ENCODE measurements at regions not wholly inside any gene's neighbourhood (a gene's known extent, or its start where the extent isn't known, plus 50 kb on each side); places are given as distances from the start of the nearest gene placed in this dataset.

DNA sequence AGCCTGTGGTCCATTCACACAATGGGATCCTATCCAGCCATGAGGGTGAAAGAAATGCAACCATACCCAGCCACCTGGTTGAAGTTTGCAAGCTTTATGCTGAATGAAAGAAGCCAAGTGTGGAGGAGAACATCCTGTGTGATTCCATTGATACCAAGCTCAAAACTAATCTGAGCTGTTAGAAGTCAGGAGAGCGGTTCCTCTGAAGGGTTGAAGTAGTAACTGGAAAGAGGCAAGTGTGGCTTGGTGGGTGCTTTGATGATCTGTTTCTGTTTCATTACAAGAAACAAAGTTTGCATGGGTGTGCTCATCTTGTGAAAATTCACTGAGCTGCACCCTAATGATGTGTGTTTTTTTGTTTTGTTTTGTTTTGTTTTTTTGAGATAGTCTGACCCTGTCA is 99.4 kb downstream of the SALL1 start:
- no peak for TF ChIP-seq TCF12 (IDR thresholded peaks at IDR 0.05; ENCODE audit: low read depth, low read length)
- TF ChIP-seq BACH1 (IDR thresholded peaks at IDR 0.05; ENCODE audit: low read length) = no peak
- no peak for TF ChIP-seq ASH2L (IDR thresholded peaks at IDR 0.05; ENCODE audit: low read length)
- TF ChIP-seq CREB1 (IDR thresholded peaks at IDR 0.05) = no peak
- TF ChIP-seq, protein P1, sequence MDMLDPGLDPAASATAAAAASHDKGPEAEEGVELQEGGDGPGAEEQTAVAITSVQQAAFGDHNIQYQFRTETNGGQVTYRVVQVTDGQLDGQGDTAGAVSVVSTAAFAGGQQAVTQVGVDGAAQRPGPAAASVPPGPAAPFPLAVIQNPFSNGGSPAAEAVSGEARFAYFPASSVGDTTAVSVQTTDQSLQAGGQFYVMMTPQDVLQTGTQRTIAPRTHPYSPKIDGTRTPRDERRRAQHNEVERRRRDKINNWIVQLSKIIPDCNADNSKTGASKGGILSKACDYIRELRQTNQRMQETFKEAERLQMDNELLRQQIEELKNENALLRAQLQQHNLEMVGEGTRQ (IDR thresholded peaks at IDR 0.05; ENCODE audit: low read length) = no peak
- TF ChIP-seq SIX5 (IDR thresholded peaks at IDR 0.05; ENCODE audit: low read depth, low read length) = no peak
- TF ChIP-seq PHF8 (conservative IDR thresholded peaks at IDR 0.05; ENCODE audit: low read depth, low read length) = no peak
- TF ChIP-seq SRF (IDR thresholded peaks at IDR 0.05; ENCODE audit: low read depth, low read length) = no peak
- no peak for TF ChIP-seq POLR2AphosphoS5 (IDR thresholded peaks at IDR 0.05; ENCODE audit: low read depth, low read length)
- no peak for TF ChIP-seq GTF2F1 (IDR thresholded peaks at IDR 0.05; ENCODE audit: borderline replicate concordance, low read depth, low read length)
- TF ChIP-seq CEBPB (IDR thresholded peaks at IDR 0.05; ENCODE audit: low read depth, low read length) = no peak
- no peak for TF ChIP-seq RFX5 (IDR thresholded peaks at IDR 0.05; ENCODE audit: borderline replicate concordance, low read depth, low read length)
- no peak for TF ChIP-seq HDAC6 (IDR thresholded peaks at IDR 0.05; ENCODE audit: low read depth, low read length)

More for the DNA sequence above, 99.4 kb downstream of the SALL1 start:
- H3K23me2 ChIP-seq (ENCODE audit: low read depth, low read length) = no peaks in the 10 kb centered on the region
- H3K4ac ChIP-seq (replicated peaks; ENCODE audit: insufficient read length, low read depth, low read length) = no peak overlapping the region
- H3K14ac ChIP-seq (ENCODE audit: insufficient read length) = no peak overlapping the region
- no peaks in the 10 kb centered on the region for H3K27me3 ChIP-seq (replicated peaks in 1 of 4; ENCODE audit: control insufficient read depth in 3 of 4, extremely low read depth in 1 of 4, insufficient read depth in 3 of 4, low read length in 3 of 4)
- no peak for FAIRE-seq
- no peaks in the 10 kb centered on the region for H3K79me2 ChIP-seq (ENCODE audit: control insufficient read depth in 1 of 2, insufficient read depth in 2 of 2, low read length in 2 of 2)
- H4K8ac ChIP-seq (ENCODE audit: extremely low read depth, insufficient read depth, low read length) = no peak overlapping the region
- no peak for DNase-seq (ENCODE audit: low read depth in 1 of 2, low spot score in 2 of 2)
- 93% methylated on average over 1 of the region's 1 CpG; no CpG with 5 or more reads in 1 of the 2 experiments for WGBS, 2 experiments (ENCODE audit: extremely low coverage in 1 of 2, insufficient coverage in 1 of 2, insufficient read length in 1 of 2, insufficient replicate concordance in 2 of 2, low coverage in 1 of 2, low lambda C conversion rate in 2 of 2, missing lambda C conversion rate in 1 of 2)
- H3K27ac ChIP-seq (ENCODE audit: low read depth, low read length) = no peak overlapping the region
- no peak overlapping the region for H2BK15ac ChIP-seq (ENCODE audit: low read length)
- H3K4me1 ChIP-seq (replicated peaks in 1 of 4; ENCODE audit: control insufficient read depth in 3 of 4, insufficient read depth in 4 of 4, low read length in 3 of 4) = 0 out of 7 replicates have a peak, but pooled peaks cover 0 to 3% (median 0%) of the 10 kb centered on the region in 4 experiments
- no peak overlapping the region for H2AK5ac ChIP-seq (ENCODE audit: low read depth, low read length)
- H2BK12ac ChIP-seq (ENCODE audit: low read depth, low read length) = no peak overlapping the region
- H3K23ac ChIP-seq (ENCODE audit: insufficient read length) = no peak overlapping the region
- no peaks in the 10 kb centered on the region for H4K20me1 ChIP-seq (replicated peaks in 1 of 2; ENCODE audit: control insufficient read depth in 1 of 2, insufficient read depth in 2 of 2, low read length in 2 of 2)
- H2BK120ac ChIP-seq (replicated peaks; ENCODE audit: low read depth, low read length) = no peak overlapping the region
- POLR2A ChIA-PET (ENCODE audit: partially characterized antibody) = no interaction called here
- no peak overlapping the region for H2BK5ac ChIP-seq (ENCODE audit: low read depth, low read length)
- H3K4me2 ChIP-seq (ENCODE audit: insufficient read depth in 1 of 2, low read depth in 2 of 2, low read length in 2 of 2) = no peak overlapping the region
- CTCF ChIA-PET (ENCODE audit: partially characterized antibody) = interaction anchor here (0.6 to 3.4 kb wide), 6 partner anchors 10 to 392 kb away, joined by 3 to 13 read pairs (median 6); no protein-coding TSS in a partner anchor
- H2BK20ac ChIP-seq (ENCODE audit: low read length) = no peak overlapping the region
- no peak overlapping the region for H3K4me3 ChIP-seq (ENCODE audit: extremely low read depth in 1 of 4, insufficient read depth in 2 of 4, low read depth in 3 of 4, low read length in 4 of 4)
- H3K9me3 ChIP-seq (ENCODE audit: insufficient read depth in 2 of 2, low read depth in 1 of 2, low read length in 1 of 2) = no peaks in the 10 kb centered on the region
- H3K9ac ChIP-seq (replicated peaks in 1 of 4; ENCODE audit: extremely low read depth in 1 of 4, low read depth in 3 of 4, low read length in 3 of 4) = no peak overlapping the region
- H2AFZ ChIP-seq (ENCODE audit: low read length) = no peak overlapping the region
- H3K36me3 ChIP-seq (ENCODE audit: control insufficient read depth in 2 of 4, insufficient read depth in 4 of 4, low read length in 3 of 4) = no peaks in the 10 kb centered on the region
- H3K18ac ChIP-seq (ENCODE audit: extremely low read depth, low read length) = no peak overlapping the region
- no peak overlapping the region for H4K91ac ChIP-seq (replicated peaks; ENCODE audit: insufficient read length, low read length)
- no peak overlapping the region for H4K5ac ChIP-seq (ENCODE audit: insufficient read length, low read depth, low read length)
- no peak overlapping the region for H3K56ac ChIP-seq (replicated peaks; ENCODE audit: insufficient read length, low read depth, low read length)
- H3K79me1 ChIP-seq (ENCODE audit: low read depth, low read length) = no peaks in the 10 kb centered on the region
